ENCODE measurements at regions not wholly inside any gene's neighbourhood (a gene's known extent, or its start where the extent isn't known, plus 50 kb on each side); places are given as distances from the start of the nearest gene placed in this dataset.

GRCh38 chr11:37104380-37104779 is 506.3 kb upstream of the RAG2 start:
- peaks cover 4 to 12% of the 10 kb centered on the region in 2 experiments; a peak in 2 of 4 replicates for H3K9me3 ChIP-seq (ENCODE audit: control insufficient read depth in 1 of 2, insufficient read depth in 1 of 2, low read depth in 1 of 2, low read length in 2 of 2)
- POLR2A ChIA-PET, result no interaction called here
- H3K79me2 ChIP-seq (ENCODE audit: insufficient read depth, low read length), result no peaks in the 10 kb centered on the region
- no peak overlapping the region for H3K27ac ChIP-seq (ENCODE audit: low read depth, low read length)
- CTCF ChIA-PET, result no interaction called here
- intact Hi-C loops (cut with micrococcal nuclease), result no loop called here
- ATAC-seq (no peak), DNase-seq (ENCODE audit: low read depth, low spot score) (no peak)
- RAD21 ChIA-PET (ENCODE audit: low non-redundant PET in 1 of 2, low total read pairs in 2 of 2, uncharacterized antibody in 2 of 2, unreplicated experiment in 2 of 2), result no interaction called here
- H3K27me3 ChIP-seq (ENCODE audit: insufficient read depth, low read length), result no peaks in the 10 kb centered on the region
- H3K4me2 ChIP-seq (ENCODE audit: low read length), result no peak overlapping the region
- no peaks in the 10 kb centered on the region for H3K4me1 ChIP-seq (ENCODE audit: control insufficient read depth in 1 of 2, insufficient read depth in 2 of 2, low read length in 2 of 2)
- H3K9ac ChIP-seq (ENCODE audit: low read length), result no peak overlapping the region
- H2AFZ ChIP-seq (ENCODE audit: low read depth, low read length, poor library complexity, severe bottlenecking), result no peak overlapping the region
- BruUV-seq (replicated peaks), result no TSS peak
- TF ChIP-seq TCF7L2 (IDR thresholded peaks at IDR 0.05; ENCODE audit: borderline replicate concordance, extremely low read depth, insufficient read depth, insufficient read length), result no peak
- no peak for TF ChIP-seq SP1 (IDR thresholded peaks at IDR 0.05; ENCODE audit: low read depth)
- no peak for TF ChIP-seq ZFX (IDR thresholded peaks at IDR 0.05)
- no peak for TF ChIP-seq REST (IDR thresholded peaks at IDR 0.05; ENCODE audit: low read depth)
- no peak for TF ChIP-seq RAD21 (IDR thresholded peaks at IDR 0.05; ENCODE audit: low read depth)
- TF ChIP-seq ZBTB33 (IDR thresholded peaks at IDR 0.05; ENCODE audit: extremely low read depth, insufficient replicate concordance, low read length), result no peak
- no peak for TF ChIP-seq ELF1 (IDR thresholded peaks at IDR 0.05; ENCODE audit: borderline replicate concordance, low read depth)
- H3K36me3 ChIP-seq (ENCODE audit: control insufficient read depth in 1 of 2, insufficient read depth in 2 of 2, low read length in 2 of 2), result no peaks in the 10 kb centered on the region
- no peaks in the 10 kb centered on the region for H3K9me2 ChIP-seq (ENCODE audit: insufficient read depth)
- H4K20me1 ChIP-seq (ENCODE audit: insufficient read depth), result no peaks in the 10 kb centered on the region
- no peak overlapping the region for H3K4me3 ChIP-seq (replicated peaks in 1 of 2; ENCODE audit: low read depth in 1 of 2, low read length in 2 of 2)
